PC-9 (cell line): ENCODE measurements at regions not wholly inside any gene's neighbourhood (a gene's known extent, or its start where the extent isn't known, plus 50 kb on each side); places are given as distances from the start of the nearest gene placed in this dataset.
"Not testable (repeated sequence)": the region's sequence is repeated elsewhere in the genome, so short reads cannot be mapped to it uniquely, and the experiment has no call there.

Experiments
- BruUV-seq: library from RNA; stranded (reverse); fragments of 400-500 nt; replicated peaks from 2 replicates; lab custom pipeline; 2021; lab: Mats Ljungman, UMichigan
- CTCF ChIA-PET: fragments of 300-600 bp; sonication (Branson Sonifier 250); formaldehyde crosslinking; loops from one replicate; lab custom pipeline; 2022; ENCODE audit warnings: antibody characterized with exemption; lab: Charles Lee
- POLR2A ChIA-PET: fragments of 300-600 bp; sonication (Branson Sonifier 250); formaldehyde crosslinking; loops from one replicate; lab custom pipeline; 2022; ENCODE audit warnings: antibody characterized with exemption; ENCODE audit not compliant: unreplicated experiment; lab: Charles Lee
- DNase-seq, 2 experiments: peaks; one replicate each; pipeline versions ENCODE4 v3.0.0 to v3.0.0-alpha.2; 2015 to 2022; ENCODE audit warnings: mixed read lengths in 1 of 2
- H2AFZ ChIP-seq: fragments of 200-600 bp; sonication (generic); 2 replicates; pipeline ENCODE4 v1.8.1; 2017; ENCODE audit warnings: antibody characterized with exemption
- H3F3A ChIP-seq: fragments of 200-600 bp; sonication (generic); 2 replicates; pipeline ENCODE4 v1.8.1; 2017; ENCODE audit warnings: antibody characterized with exemption, mild to moderate bottlenecking, low read depth; ENCODE audit not compliant: insufficient read depth
- H3K27ac ChIP-seq: fragments of 200-600 bp; sonication (generic); 2 replicates; pipeline ENCODE4 v1.6.1; 2016; ENCODE audit warnings: mixed run types
- H3K27me3 ChIP-seq: fragments of 200-600 bp; sonication (generic); 2 replicates; pipeline ENCODE4 v1.6.1; 2016; ENCODE audit warnings: low read depth, mixed run types; ENCODE audit not compliant: insufficient read depth
- H3K36me3 ChIP-seq: fragments of 200-600 bp; sonication (generic); 2 replicates; pipeline ENCODE4 v1.6.1; 2016; ENCODE audit warnings: low read depth, mixed run types
- H3K4me1 ChIP-seq: fragments of 200-600 bp; sonication (generic); replicated peaks from 2 replicates; pipeline ENCODE4 v1.6.1; 2016; ENCODE audit warnings: mixed run types; ENCODE audit not compliant: insufficient read depth
- H3K4me2 ChIP-seq: fragments of 200-600 bp; sonication (generic); 2 replicates; pipeline ENCODE4 v1.6.1; 2017; ENCODE audit warnings: mixed run types
- H3K4me3 ChIP-seq: fragments of 200-600 bp; sonication (generic); 2 replicates; pipeline ENCODE4 v1.6.1; 2016; ENCODE audit warnings: mixed run types
- H3K79me2 ChIP-seq: fragments of 200-600 bp; sonication (generic); 2 replicates; pipeline ENCODE4 v1.6.1; 2017; ENCODE audit warnings: low read depth, mixed run types
- H3K9me2 ChIP-seq: fragments of 200-600 bp; sonication (generic); 2 replicates; pipeline ENCODE4 v1.8.1; 2017; ENCODE audit warnings: mild to moderate bottlenecking; ENCODE audit not compliant: insufficient read depth
- H3K9me3 ChIP-seq: fragments of 200-600 bp; sonication (generic); 2 replicates; pipeline ENCODE4 v1.8.1; 2016; ENCODE audit warnings: low read depth; ENCODE audit not compliant: insufficient read depth
- H4K20me1 ChIP-seq: fragments of 200-600 bp; sonication (generic); 2 replicates; pipeline ENCODE4 v1.8.1; 2017; ENCODE audit not compliant: insufficient read depth
- intact Hi-C: fragments of 100-400 bp; cut with micrococcal nuclease; formaldehyde crosslinking; loops from one replicate; pipeline ENCODE4 v1.10.0; 2022; ENCODE audit not compliant: unreplicated experiment

- CTCF ChIA-PET, H3K27me3 ChIP-seq, H3K9me2 ChIP-seq, BruUV-seq, DNase-seq, H3K27ac ChIP-seq, H4K20me1 ChIP-seq, H3K79me2 ChIP-seq, H3K36me3 ChIP-seq, H2AFZ ChIP-seq, H3K9me3 ChIP-seq, H3K4me3 ChIP-seq, POLR2A ChIA-PET, H3K4me1 ChIP-seq, H3F3A ChIP-seq, intact Hi-C loops, H3K4me2 ChIP-seq: not testable (repeated sequence)
Measured at GRCh38 chr13:18194104-18194503, 987.5 kb downstream of the TUBA3C start.
